Colon (tissue), 2 donors: ENCODE measurements at regions not wholly inside any gene's neighbourhood (a gene's known extent, or its start where the extent isn't known, plus 50 kb on each side); places are given as distances from the start of the nearest gene placed in this dataset.
"Not testable (repeated sequence)": the region's sequence is repeated elsewhere in the genome, so short reads cannot be mapped to it uniquely, and the experiment has no call there.

Experiments used
- FAIRE-seq: peaks from 2 replicates; lab custom pipeline; 2012; peaks lifted over from hg19 to GRCh38; lab: Jason Lieb, UNC
- donor health status: control.
- donor health status: control.

- FAIRE-seq, result no peak
Measured at GRCh38 chr1:101370488-101370887, 133.7 kb downstream of the S1PR1 start.

GRCh38 chr1:101371259-101371658 is 134.4 kb downstream of the S1PR1 start:
- FAIRE-seq, result no peak

GRCh38 chr1:101373570-101373969 is 136.8 kb downstream of the S1PR1 start:
- FAIRE-seq, result no peak

- not testable (repeated sequence) for FAIRE-seq
Measured at GRCh38 chr1:101375448-101375847, 138.6 kb downstream of the S1PR1 start.

GRCh38 chr1:101376121-101377083 is 139.6 kb downstream of the S1PR1 start:
- FAIRE-seq, result no peak

- FAIRE-seq, result no peak
Measured at GRCh38 chr1:101377084-101377835, 140.4 kb downstream of the S1PR1 start.

GRCh38 chr1:101379037-101379436 is 142.2 kb downstream of the S1PR1 start:
- no peak for FAIRE-seq

GRCh38 chr1:101379950-101380349 is 143.1 kb downstream of the S1PR1 start:
- FAIRE-seq, result no peak

- no peak for FAIRE-seq
Measured at GRCh38 chr1:101382135-101382534, 145.3 kb downstream of the S1PR1 start.

- no peak for FAIRE-seq
Measured at GRCh38 chr1:101388904-101389546, 152.2 kb downstream of the S1PR1 start.

GRCh38 chr1:101389547-101389929 is 152.7 kb downstream of the S1PR1 start:
- FAIRE-seq, result no peak

GRCh38 chr1:101392552-101392951 is 155.7 kb downstream of the S1PR1 start:
- no peak for FAIRE-seq

GRCh38 chr1:101394041-101394440 is 157.2 kb downstream of the S1PR1 start:
- FAIRE-seq, result no peak

- no peak for FAIRE-seq
Measured at GRCh38 chr1:101399222-101399621, 162.4 kb downstream of the S1PR1 start.

- no peak for FAIRE-seq
Measured at GRCh38 chr1:101406271-101406670, 169.5 kb downstream of the S1PR1 start.

- FAIRE-seq, result no peak
Measured at GRCh38 chr1:101406681-101407080, 169.9 kb downstream of the S1PR1 start.

GRCh38 chr1:101407505-101408211 is 170.8 kb downstream of the S1PR1 start:
- FAIRE-seq, result no peak

GRCh38 chr1:101408212-101409042 is 171.6 kb downstream of the S1PR1 start:
- FAIRE-seq, result no peak

- no peak for FAIRE-seq
Measured at GRCh38 chr1:101409102-101409501, 172.3 kb downstream of the S1PR1 start.

GRCh38 chr1:101410048-101410878 is 173.4 kb downstream of the S1PR1 start:
- no peak for FAIRE-seq
